Spleen (tissue), 7 donors: ENCODE measurements at regions not wholly inside any gene's neighbourhood (a gene's known extent, or its start where the extent isn't known, plus 50 kb on each side); places are given as distances from the start of the nearest gene placed in this dataset.

Source experiments
- CTCF ChIP-seq, 11 experiments: fragments of 200-600 bp in 7 of 11; fragments of 450-650 bp in 4 of 11; sonication (generic) in 4 of 11; IDR thresholded peaks in 8 of 11; conservative IDR thresholded peaks in 3 of 11; 1 replicate in 7 of 11; 2 replicates in 4 of 11; pipeline versions ENCODE4 v1.4.0 to v1.8.0; 2016 to 2021; ENCODE audit warnings: antibody characterized with exemption in 11 of 11, inconsistent platforms in 4 of 11, mild to moderate bottlenecking in 1 of 11
- POLR2A ChIP-seq, 3 donors: fragments of 450-650 bp; IDR thresholded peaks; one replicate each; pipeline ENCODE4 v1.5.1; 2017; ENCODE audit warnings: antibody characterized with exemption in 3 of 3, mild to moderate bottlenecking in 1 of 3
- POLR2AphosphoS5 ChIP-seq, 3 donors: sonication (generic); formaldehyde crosslinking; IDR thresholded peaks; one replicate each; pipeline ENCODE4 v1.5.1; 2017; ENCODE audit warnings: antibody characterized with exemption in 3 of 3
- donor health status: DM: no; HTN: no; CAD: no; lungs with moderate emphysema.
- donor health status: DM: no; HTN: no; CAD: no.
- donor health status: DM: no; HTN: no; CAD: no.

GRCh38 chr5:66307647-66308241 is 163.6 kb downstream of the SREK1 start:
- TF ChIP-seq POLR2AphosphoS5 (IDR thresholded peaks at IDR 0.05), result no peak
- TF ChIP-seq CTCF (IDR thresholded peaks at IDR 0.05 in 8 of 11, conservative IDR thresholded peaks at IDR 0.05 in 3 of 11), result peak; percentile 37 to 90 (median 79)
- TF ChIP-seq POLR2A (IDR thresholded peaks at IDR 0.05), result no peak
